ENCODE measurements at regions not wholly inside any gene's neighbourhood (a gene's known extent, or its start where the extent isn't known, plus 50 kb on each side); places are given as distances from the start of the nearest gene placed in this dataset.

DNA sequence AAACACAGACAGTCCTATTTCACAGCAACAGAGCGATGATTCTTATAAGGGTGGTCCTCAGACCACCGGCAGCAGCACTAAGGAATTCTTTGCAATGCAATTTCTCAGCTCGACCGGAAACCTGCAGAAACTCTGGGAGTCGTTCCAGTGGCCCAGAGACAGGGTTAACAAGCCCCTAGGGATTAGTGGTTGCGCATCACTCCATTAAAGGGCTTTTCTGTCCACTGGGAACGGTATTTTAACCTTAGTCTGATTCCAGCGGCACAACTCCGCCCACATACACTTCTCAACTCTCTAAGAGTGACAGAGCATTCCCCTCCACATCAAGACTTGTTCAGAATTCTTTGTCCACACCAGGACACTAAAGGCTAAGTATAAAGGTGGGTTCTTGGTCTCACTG lies 341.5 kb downstream of the TFAP2A start:
- TF ChIP-seq, protein P1, sequence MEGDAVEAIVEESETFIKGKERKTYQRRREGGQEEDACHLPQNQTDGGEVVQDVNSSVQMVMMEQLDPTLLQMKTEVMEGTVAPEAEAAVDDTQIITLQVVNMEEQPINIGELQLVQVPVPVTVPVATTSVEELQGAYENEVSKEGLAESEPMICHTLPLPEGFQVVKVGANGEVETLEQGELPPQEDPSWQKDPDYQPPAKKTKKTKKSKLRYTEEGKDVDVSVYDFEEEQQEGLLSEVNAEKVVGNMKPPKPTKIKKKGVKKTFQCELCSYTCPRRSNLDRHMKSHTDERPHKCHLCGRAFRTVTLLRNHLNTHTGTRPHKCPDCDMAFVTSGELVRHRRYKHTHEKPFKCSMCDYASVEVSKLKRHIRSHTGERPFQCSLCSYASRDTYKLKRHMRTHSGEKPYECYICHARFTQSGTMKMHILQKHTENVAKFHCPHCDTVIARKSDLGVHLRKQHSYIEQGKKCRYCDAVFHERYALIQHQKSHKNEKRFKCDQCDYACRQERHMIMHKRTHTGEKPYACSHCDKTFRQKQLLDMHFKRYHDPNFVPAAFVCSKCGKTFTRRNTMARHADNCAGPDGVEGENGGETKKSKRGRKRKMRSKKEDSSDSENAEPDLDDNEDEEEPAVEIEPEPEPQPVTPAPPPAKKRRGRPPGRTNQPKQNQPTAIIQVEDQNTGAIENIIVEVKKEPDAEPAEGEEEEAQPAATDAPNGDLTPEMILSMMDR (IDR thresholded peaks at IDR 0.05): no peak
- no peak for TF ChIP-seq POLR2A (IDR thresholded peaks at IDR 0.05)
